Astrocyte of the cerebellum (primary cell): ENCODE measurements at regions not wholly inside any gene's neighbourhood (a gene's known extent, or its start where the extent isn't known, plus 50 kb on each side); places are given as distances from the start of the nearest gene placed in this dataset.

Experiments
- DNase-seq: peaks from one replicate; pipeline ENCODE4 v3.0.0-alpha.2; 2011; ENCODE audit warnings: low read depth
- H3K4me3 ChIP-seq: 2 replicates; pipeline ENCODE4 v1.5.1; 2011; ENCODE audit warnings: mild to moderate bottlenecking, low read depth, low read length, moderate library complexity
- CTCF ChIP-seq: IDR thresholded peaks from 2 replicates; pipeline ENCODE4 v1.5.1; 2012; ENCODE audit warnings: low read length, low read depth, moderate library complexity, mild to moderate bottlenecking; ENCODE audit errors: missing control alignments
- in situ Hi-C: cut with HindIII; loops from 2 replicates; pipeline ENCODE4 v1.10.0; 2017; ENCODE audit warnings: low sequenced_read_pairs

GRCh38 chr5:29769474-29769873, 1424.0 kb upstream of the CDH6 start:
- no peak for TF ChIP-seq CTCF
- DNase-seq: no peak
- in situ Hi-C loops: no loop called here
- no peak overlapping the region for H3K4me3 ChIP-seq

- no peak for DNase-seq
- H3K4me3 ChIP-seq: no peak overlapping the region
- in situ Hi-C loops: no loop called here
- no peak for TF ChIP-seq CTCF
Observed at GRCh38 chr5:29758986-29759421, 1434.5 kb upstream of the CDH6 start.

GRCh38 chr5:29750453-29750852, 1443.0 kb upstream of the CDH6 start:
- no peak for DNase-seq
- TF ChIP-seq CTCF: no peak
- in situ Hi-C loops: no loop called here
- no peak overlapping the region for H3K4me3 ChIP-seq

- no peak for TF ChIP-seq CTCF
Observed at GRCh38 chr5:29744618-29745017, 1448.9 kb upstream of the CDH6 start.

GRCh38 chr5:29720954-29721353, 1472.5 kb upstream of the CDH6 start:
- no peak for TF ChIP-seq CTCF
- in situ Hi-C loops: no loop called here

More at GRCh38 chr5:29744618-29745017, 1448.9 kb upstream of the CDH6 start:
- H3K4me3 ChIP-seq: no peak overlapping the region
- DNase-seq: no peak
- in situ Hi-C loops: no loop called here

GRCh38 chr5:29719171-29719570, 1474.3 kb upstream of the CDH6 start:
- DNase-seq: no peak
- TF ChIP-seq CTCF: no peak
- in situ Hi-C loops: no loop called here
- no peak overlapping the region for H3K4me3 ChIP-seq

More at GRCh38 chr5:29720954-29721353, 1472.5 kb upstream of the CDH6 start:
- H3K4me3 ChIP-seq: no peak overlapping the region
- no peak for DNase-seq

GRCh38 chr5:29715167-29715566, 1478.3 kb upstream of the CDH6 start:
- in situ Hi-C loops: no loop called here
- no peak for TF ChIP-seq CTCF
- H3K4me3 ChIP-seq: no peak overlapping the region
- DNase-seq: no peak
